NCI-H128 (cell line): ENCODE measurements at regions not wholly inside any gene's neighbourhood (a gene's known extent, or its start where the extent isn't known, plus 50 kb on each side); places are given as distances from the start of the nearest gene placed in this dataset.

ENCODE experiments used
- DNase-seq: peaks from one replicate; lab custom pipeline; 2025; ENCODE audit not compliant: unreplicated experiment; lab: John Stamatoyannopoulos, UW

GRCh38 chr9:107872457-107873192 is 383.1 kb upstream of the KLF4 start:
- DNase-seq = no peak

GRCh38 chr9:107870927-107871680 is 381.5 kb upstream of the KLF4 start:
- DNase-seq = no peak

- no peak for DNase-seq
These were observed 380.7 kb upstream of the KLF4 start for GRCh38 chr9:107870221-107870620.

DNA sequence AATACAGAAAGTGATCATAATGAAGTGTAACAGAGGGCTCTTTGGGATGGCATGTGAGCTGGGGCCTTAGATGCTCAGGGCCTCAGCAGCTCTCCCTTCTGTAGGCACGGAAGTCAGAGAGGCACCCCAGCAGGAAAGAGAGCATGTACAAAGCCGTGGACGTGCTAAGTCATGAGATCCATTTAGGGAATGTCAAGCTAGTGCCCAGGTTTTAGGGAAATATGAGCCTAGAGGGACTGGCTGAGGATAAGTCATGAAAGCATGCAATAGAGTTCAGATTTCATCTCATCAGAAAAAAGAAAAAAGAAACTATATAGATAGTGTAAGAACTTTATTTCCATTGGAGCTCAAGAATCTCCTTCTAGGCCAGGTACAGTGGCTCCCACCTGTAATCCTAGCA is 379.5 kb upstream of the KLF4 start:
- DNase-seq = no peak

DNA sequence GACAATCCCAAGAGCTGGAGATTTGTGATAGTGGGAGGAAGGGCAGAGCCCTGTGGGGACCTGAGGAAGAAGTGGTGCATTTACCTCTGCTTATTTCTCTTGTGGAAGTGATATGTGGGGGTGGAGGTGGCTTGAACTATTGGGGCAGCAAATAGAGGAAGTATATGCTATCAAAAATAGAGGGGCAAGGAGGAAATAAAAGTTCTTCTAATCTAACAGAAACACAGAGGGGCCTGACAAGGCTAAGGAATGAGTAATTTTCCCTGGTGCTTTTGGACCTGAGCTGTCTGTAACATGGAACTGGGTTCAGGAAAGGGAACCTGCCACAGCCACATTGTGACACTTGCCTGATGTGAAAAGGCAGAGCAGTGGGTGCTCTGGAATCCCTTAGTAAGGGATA is 378.6 kb upstream of the KLF4 start:
- no peak for DNase-seq

DNA sequence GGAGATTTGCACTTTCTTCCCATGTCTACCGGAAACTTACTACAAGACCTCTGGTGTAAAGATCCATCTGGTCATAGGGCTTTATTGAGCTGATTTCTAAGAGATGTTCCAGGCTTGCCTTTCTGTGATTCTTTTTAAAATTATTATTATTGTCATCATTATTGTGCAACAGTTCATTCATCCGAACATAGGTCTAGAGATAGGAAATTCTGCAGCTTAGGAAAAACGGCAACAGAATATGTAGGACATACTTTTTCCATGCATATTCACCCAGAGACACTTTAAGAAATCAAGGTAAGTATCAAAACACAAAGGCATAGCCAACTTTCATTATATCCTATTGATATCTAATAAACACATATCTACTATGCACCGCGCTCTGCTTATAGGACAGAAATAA is 378.2 kb upstream of the KLF4 start:
- DNase-seq = no peak

GRCh38 chr9:107866711-107867311 is 377.2 kb upstream of the KLF4 start:
- DNase-seq = no peak

- DNase-seq = no peak
These were observed 373.8 kb upstream of the KLF4 start for GRCh38 chr9:107863396-107863795.

DNA sequence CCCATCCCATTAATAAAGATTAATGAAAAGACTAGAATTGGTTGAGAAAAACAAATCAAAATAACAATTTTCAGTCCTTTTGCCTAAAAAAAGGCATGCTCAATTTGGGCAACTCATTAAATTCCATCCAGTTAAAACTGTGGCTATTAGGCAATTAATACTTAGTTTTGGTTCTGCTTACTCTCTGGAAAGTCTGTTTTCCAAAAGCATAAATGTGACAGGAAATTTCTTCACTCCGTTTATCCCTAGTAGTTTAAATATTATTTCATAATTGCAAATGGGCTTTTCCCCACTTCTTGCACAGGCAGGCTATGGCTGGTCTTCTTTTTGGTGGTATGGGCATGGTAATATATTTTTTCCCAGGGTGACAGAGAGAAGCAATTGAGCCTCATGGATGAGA is 373.3 kb upstream of the KLF4 start:
- no peak for DNase-seq

DNA sequence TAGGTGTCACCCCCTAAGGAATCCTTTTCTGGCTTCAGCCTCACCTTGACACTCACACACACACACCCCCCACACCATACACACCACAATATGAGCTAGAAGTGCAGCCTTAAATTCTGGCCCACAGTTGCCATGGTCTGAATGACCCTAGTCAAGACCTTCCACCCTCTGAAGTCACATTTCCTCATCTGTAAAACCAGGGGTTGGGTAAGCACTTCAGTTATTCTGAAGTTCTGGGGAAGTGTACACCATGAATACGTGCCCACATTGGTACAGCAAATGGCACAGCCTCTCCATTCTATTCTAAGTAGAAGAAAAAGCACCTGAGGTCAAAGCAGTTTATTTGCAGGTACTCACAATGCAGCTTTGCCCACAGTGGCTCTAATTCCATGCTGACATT is 372.8 kb upstream of the KLF4 start:
- no peak for DNase-seq

DNA sequence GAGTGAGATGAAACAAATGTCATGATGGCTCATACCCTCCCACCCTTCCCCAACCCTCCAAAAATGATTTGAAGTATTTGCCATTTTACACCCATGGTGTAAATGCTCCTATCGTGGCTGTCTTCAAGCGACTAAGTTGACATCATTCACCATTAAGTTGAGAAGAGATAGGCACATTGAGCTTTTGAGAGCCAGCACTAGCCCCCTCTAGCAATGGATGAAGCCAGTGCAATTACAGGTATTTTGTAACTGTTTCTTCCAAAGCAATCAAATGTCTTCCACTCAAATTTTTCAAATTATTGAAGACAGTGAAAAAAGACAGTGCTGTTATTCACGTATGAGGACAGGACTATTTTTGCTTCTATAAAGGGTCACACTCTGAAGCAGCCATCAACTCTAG is 371.5 kb upstream of the KLF4 start:
- DNase-seq = no peak

- DNase-seq = no peak
These were observed 368.7 kb upstream of the KLF4 start for GRCh38 chr9:107858260-107858659.

- no peak for DNase-seq
These were observed 367.1 kb upstream of the KLF4 start for GRCh38 chr9:107856633-107857032.

- DNase-seq = no peak
These were observed 365.6 kb upstream of the KLF4 start for GRCh38 chr9:107855164-107855563.

DNA sequence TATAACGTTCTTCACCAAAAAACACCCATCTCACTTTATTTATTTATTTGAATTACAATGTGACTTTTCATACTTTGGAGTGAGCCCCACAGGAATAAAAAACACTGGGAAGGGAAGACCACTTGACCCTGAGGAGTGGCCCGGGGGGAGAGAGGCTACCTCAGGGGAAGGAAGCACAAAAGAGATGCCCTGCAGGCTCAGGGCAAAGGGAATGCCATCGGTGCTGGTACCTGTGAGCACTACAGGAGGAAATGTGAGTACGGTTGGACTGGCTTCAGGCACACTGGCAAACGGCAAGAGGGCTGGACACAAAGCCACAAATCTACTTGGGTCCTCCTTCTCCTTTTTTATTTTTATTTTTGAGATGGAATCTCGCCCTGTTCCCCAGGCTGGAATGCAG is 363.9 kb upstream of the KLF4 start:
- no peak for DNase-seq

GRCh38 chr9:107852891-107853290 is 363.3 kb upstream of the KLF4 start:
- DNase-seq = no peak

DNA sequence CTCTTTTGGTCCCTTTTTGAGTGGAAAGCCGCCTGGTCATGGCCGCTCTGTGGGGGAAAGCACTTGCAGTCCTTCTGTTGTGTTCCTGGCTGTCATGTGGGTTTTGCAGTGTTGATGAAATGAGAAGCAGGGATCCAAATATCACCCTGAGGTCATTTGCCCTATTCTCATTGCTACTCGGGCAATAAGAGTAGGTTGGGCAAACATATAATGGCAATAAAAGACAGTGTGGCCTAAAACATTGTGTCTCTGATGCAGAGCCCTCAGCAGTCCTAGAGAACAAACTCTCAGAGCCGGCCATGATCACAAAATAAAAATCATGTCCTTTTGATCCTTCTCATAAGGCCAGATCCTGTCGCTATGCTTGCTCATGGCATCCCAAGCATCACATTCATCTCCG is 361.1 kb upstream of the KLF4 start:
- DNase-seq = no peak

DNA sequence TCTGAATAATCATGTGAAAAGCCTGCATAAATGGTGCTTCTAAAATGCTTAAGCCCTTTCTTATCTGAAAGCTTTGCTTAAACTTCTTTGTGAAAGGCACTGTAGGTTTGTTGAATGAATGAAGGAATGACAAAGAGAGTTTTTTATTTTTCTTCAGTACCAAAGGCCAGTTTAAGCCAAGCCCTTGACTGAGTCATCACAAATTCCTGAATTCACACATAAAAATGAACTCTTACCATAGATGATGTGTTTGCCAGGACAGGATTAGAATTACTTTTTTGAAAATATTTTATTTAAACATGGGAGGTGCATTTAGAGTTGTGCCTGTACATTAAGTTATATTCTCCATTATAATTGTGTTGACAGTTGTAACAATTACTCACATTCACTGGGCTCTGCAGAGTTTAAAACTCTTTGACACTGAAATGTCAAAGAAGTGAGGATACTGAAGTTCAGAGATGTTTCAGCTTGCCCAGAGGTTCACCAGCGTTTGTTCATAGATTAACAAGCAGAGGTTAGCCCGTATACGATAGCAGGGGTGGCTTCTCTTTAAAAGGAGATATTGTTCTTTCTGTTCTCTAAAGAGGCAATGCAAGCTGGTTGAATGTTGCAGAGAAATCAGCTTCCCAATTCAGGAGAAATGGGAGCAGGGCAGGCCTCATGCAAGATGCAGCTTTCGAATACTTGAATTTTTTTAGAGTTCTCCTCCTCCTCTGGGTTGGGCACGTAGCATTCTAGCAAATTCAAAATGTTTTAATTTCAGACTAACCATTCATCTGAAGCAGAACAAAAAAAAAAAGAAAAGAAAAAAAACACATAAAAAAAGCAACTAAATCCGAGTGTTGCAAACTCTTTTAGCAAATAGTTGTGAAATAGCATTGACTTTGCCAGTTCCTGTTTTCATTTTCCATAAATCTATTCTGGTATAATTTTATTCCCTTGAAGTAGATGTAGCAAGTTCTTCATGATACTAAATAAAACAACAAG is 358.7 kb upstream of the KLF4 start:
- DNase-seq = no peak

DNA sequence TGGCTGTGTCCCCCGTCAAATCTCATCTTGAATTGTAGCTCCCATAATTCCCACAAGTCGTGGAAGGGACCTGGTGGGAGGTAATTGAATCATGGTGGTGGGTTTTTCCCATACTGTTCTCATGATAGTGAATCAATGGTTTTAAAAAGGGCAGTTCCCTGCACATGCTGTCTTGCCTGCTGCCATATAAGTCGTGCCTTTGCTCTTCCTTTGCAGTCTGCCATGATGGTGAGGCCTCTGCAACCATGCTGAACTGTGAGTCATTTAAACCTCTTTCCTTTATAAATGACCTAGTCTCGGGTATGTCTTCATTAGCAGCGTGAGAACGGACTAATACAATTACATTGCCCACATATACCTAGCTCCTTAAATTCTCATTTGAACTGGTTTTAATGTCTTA is 353.0 kb upstream of the KLF4 start:
- DNase-seq = no peak

DNA sequence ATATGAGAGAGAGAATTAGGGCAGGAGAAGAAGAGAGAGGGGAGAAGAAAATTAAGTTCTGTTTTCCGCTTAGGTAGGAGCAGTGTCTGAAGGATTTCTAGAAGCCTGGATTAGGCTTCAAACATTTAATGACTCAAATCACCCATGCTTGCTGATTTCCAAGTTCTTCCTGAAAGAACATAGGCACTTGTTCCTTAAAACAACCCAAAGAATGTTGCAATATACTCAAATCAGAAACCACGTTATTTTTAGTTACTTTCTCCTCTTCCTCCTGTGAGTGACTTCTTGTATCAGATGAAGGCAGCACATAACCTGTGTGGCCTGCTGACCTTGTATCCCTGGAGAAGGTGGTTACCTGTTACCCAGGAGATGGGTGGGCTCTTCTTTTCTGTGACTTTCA is 351.5 kb upstream of the KLF4 start:
- DNase-seq = no peak

DNA sequence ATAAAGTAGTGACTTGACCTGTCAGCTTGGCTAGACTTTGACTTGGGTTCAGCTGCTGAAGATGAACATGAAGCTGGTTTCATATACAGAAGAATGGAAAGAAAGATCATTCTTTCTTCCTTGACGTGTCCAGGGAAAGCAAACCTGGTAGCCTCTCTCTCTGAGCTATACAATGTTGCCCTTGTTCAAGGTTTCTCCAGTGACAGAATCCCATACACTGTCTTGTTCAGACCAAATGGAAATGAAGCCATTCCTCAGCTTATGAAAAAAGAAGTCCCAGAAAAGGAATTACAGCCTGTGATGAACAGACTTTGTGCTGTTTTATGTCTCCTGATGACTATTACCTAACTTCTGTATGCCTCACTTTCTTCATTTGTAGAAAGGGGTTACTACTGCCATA is 349.8 kb upstream of the KLF4 start:
- DNase-seq = no peak
